Limb (tissue), 2 donors: ENCODE measurements at regions not wholly inside any gene's neighbourhood (a gene's known extent, or its start where the extent isn't known, plus 50 kb on each side); places are given as distances from the start of the nearest gene placed in this dataset.
A peak's percentile ranks its signal among the peaks of the same experiment; 100 is the strongest.

Source experiments
- DNase-seq, 2 donors: peaks; one replicate each; pipeline ENCODE4 v3.0.0-alpha.2; 2016; ENCODE audit errors: extremely low spot score in 2 of 2

- DNase-seq: peak in 1 of 2 donors; percentile 10
Observed at GRCh38 chr11:79937676-79938334, 497.0 kb upstream of the TENM4 start.

DNA sequence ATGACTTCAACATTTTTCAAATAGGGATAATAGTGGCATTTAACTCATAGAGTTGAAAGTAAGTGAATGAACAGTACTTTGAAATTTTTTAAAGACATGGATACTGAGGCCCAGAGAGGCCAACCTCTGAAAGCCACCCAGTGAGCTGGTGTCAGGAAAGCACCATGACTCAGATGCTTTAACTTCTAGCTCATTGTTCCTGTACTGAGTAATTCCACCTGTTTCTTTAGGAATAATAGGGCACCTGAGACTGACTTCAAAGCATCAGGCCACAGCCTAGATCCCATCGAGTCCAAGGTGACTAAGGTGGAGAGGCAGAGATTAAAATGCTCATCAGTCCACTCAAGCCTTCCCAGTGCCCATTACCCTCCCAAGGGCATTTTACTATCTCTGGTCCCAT, 491.8 kb upstream of the TENM4 start:
- no peak for DNase-seq

- DNase-seq: no peak
Observed at GRCh38 chr11:79931692-79932091, 490.9 kb upstream of the TENM4 start.

DNA sequence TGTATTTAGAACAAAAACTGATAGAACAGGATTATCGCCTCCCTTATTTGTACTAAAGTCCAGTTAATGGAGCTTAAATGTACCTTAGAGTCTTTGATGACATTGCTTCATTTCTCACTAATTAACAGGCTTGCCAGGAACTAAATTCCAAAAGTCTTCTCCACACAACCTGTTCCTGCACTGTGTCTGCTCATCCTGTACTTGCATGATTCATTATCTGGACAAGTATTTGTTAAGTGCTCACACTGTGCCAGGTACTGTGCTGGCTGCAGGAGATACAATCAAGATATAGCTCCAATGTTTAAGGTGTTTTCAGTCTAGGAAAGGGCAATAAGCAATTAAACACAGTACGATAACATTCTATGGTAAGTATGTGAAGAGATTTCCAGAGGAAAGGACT, 485.9 kb upstream of the TENM4 start:
- no peak for DNase-seq

DNA sequence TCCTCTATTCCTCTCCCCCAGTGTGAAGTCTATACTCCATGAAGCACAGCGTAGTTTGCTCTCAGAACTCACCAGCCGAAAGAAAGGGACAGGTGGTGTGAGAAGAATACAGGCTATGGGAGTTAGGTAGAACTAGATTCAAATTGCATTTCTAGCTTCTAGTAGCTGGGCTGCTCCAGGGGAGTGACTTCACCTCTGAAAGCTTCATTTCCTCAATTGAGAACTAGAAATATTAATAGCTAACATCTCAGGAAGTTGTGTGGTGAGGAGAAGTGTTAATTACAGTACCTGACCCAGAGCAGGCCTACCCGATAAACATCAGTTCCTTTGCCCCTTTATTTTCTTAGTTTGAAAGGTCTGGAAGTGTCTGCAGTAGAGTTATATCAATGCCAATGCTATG, 484.7 kb upstream of the TENM4 start:
- no peak for DNase-seq

- no peak for DNase-seq
Observed at GRCh38 chr11:79922641-79923040, 481.8 kb upstream of the TENM4 start.

GRCh38 chr11:79920480-79920879, 479.6 kb upstream of the TENM4 start:
- no peak for DNase-seq

DNA sequence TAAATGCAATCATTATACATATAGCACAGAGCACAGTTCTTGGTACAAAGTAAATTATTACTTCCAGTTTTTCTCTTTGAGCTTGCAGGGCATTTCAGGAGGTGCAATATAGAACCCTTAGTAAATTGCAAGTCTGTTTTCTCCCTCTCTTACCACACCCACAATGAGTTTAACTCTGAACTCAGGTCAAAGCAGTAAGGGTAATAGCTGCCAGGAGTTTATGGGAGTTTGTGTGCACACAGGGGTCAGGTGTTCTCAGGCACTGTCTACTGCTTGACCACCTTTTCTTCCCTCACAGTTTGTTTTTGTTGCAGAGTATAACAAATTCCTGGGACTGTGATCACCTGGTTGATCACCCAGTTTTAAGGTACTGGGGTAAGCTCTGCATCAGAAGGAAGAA, 478.5 kb upstream of the TENM4 start:
- no peak for DNase-seq

- no peak for DNase-seq
Observed at GRCh38 chr11:79918846-79919245, 478.0 kb upstream of the TENM4 start.

- DNase-seq: no peak
Observed at GRCh38 chr11:79906164-79906563, 465.3 kb upstream of the TENM4 start.

DNA sequence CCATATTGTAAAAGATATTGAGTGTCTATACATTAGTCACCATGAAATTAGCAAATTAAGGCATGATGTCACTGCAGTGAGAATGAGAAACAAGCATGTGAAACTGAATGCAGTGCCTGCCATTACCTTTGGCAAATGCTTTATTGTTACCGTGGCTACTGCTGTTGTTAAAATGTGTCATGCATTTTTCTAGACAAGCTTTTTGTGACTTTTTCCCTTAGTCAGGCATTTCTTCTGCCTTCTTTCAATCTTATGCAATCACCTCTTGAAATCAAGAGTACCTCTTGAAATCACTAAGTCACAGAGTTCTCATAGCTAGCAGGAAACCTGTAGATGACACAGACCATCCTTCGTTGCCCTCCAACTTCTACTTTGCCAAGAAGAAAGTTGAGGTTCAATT, 461.7 kb upstream of the TENM4 start:
- no peak for DNase-seq

DNA sequence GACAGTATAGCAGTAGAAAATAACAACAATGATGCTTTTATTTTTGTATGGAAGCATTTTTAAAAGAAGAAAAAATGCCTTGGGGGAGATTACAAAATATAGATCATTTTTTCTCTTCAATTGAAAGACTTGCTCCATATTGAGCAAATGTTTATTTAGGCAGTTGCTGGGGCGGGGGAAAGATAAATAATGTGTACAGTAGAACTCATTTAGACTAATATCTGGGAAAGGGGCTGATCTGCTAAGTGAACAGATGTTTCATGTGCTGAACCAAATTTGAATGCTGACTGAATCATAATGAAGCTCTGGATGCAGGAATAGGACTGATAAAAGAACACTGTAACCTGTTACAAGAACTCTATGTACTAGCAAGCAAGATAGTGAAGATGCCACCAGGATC, 457.1 kb upstream of the TENM4 start:
- no peak for DNase-seq

- no peak for DNase-seq
Observed at GRCh38 chr11:79896258-79896657, 455.4 kb upstream of the TENM4 start.

DNA sequence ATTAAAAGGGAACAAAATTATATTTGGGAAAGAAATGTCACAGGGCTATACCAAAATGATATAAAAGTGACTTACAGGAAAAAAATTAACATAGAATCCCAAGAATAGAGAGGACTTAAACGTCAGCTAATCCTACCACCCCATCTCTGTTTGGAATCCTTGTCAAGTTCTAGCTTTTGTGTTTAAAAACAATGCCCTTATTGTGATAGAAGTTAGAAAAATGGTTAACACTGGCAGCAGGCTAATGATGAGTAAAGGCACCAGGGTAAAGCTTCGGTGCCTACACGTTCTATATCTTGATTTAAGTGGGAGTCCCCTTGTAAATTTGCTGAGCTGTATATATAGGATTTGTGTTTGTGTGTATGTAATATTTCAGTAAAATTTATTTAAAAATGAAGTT, 453.3 kb upstream of the TENM4 start:
- DNase-seq: no peak

DNA sequence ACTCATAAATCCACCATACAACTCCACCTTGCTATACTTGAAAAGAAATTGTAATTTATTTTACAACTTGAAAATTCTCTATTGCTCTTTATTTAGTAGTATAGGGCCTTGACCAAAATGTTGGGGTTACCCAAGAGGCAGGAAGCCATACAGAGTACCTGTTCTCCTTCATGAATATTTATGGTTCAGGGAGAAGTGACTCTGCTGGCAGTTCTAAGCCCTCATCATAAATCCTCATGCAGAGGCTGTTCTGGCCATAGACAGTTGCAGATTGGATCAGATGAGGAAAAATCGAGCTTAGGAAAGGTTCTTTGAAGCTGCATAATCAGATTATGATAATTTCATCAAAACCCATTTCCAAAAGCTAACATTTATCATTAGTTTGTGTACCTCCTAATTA, 449.4 kb upstream of the TENM4 start:
- no peak for DNase-seq

DNA sequence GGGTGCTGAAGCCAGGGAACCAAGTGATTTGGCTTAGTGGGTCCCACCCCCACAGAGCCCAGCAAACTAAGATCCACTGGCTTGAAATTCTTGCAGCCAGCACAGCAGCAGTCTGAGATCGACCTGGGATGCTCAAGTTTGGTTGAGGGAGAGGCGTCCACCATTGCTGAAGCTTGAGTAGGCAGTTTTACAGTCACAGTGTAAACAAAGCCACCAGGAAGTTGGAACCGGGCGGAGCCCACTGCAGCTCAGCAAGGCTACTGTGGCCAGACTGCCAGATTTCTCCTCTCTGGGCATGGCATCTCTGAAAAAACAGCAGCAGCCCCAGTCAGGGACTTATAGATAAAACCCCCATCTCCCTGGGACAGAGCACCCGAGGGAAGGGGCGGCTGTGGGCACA, 424.1 kb upstream of the TENM4 start:
- DNase-seq: no peak

DNA sequence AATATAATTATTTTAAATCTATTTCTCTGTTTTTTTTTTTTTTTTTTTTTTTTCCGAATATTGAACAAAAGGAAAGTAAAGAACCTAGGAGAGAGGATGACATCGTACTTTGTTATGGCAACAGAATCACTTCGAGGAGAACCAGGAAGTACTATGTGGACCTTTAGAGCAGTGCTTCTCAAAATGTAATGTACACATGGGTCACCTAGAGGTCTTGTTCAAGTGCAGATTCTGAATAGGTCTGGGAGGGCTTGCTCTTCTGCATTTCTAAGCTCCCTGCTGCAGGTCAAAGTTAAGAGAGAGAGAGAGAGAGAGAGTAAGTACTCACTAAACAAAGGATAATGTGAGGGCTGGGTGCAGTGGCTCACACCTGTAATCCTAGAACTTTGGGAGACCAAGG, 419.5 kb upstream of the TENM4 start:
- no peak for DNase-seq

- no peak for DNase-seq
Observed at GRCh38 chr11:79857377-79858214, 416.8 kb upstream of the TENM4 start.

DNA sequence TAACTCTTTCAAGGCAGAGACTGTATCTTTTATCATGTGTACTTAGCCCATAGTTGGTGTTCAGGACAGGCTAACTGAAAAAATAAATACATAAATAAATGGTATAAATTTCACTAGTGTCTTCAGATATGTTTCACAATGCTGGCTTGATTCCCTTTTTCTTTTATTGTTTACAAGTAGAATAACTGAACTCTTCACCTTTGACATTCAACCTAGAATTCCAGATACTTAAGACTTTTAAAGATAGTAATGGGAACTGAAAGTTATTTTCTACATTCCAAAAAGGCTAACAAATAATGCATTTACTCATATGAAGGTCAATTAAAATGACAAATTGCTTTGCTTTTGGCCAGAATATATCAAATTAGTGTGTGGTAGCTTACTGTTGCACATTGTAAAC, 411.3 kb upstream of the TENM4 start:
- DNase-seq: no peak

DNA sequence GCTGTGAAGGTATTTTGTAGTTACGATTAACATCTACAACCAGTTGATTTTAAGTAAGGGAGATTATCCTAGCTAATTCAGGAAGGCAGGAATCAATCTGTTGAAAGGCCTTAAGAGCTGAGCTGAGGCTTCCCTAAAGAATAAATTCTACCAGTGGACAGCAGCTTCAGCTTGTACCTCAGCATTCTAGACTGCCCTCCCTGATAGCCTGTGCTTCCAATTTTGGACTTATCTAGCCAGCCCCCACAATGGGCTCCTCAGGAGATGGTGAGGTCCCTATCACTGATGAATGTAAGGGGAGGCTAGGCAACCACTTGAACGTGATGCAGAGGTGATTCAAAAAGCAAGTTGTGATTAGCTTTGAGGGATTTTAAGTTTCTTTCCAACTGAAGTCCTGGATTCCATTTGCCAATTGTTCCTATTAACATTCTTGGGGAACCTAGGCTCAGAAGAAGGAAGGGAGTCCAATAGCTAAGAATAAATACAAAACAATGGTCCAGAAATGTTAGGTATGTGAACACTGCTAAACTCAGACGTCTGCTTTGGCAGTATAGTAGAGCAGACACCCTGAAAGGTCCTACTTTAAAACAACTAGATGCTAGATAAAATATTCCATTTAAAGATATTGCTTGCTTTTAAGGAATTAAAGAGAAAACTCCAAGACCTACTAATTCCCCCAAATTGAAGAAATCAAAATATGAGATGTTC, 404.3 kb upstream of the TENM4 start:
- DNase-seq: no peak

- DNase-seq: no peak
Observed at GRCh38 chr11:79834015-79834414, 393.2 kb upstream of the TENM4 start.

DNA sequence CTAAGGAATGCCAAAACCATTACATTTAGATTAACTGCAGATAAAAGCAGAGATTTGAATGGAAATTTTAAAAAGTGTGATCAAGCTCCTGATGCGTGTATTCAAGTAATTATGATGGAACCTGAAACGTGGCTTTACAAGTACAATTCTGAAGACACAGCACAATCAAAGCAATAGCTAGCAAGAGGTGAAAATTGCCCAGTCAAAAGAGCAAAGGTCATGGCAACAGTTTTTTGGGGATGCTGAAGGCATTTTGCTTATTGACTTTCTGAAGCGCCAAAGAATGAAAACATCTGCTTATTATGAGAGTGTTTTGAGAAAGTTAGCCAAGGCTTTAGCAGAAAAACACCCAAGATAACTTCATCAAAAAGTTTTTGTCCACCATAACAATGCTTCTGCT, 389.6 kb upstream of the TENM4 start:
- no peak for DNase-seq

- DNase-seq: no peak
Observed at GRCh38 chr11:79829891-79830290, 389.1 kb upstream of the TENM4 start.
